Cerebellar cortex (tissue), 1 donor: ENCODE measurements at regions not wholly inside any gene's neighbourhood (a gene's known extent, or its start where the extent isn't known, plus 50 kb on each side); places are given as distances from the start of the nearest gene placed in this dataset.

Source experiments
- DNase-seq: peaks from one replicate; pipeline ENCODE4 v3.0.0-alpha.2; 2015; ENCODE audit warnings: low spot score

DNA sequence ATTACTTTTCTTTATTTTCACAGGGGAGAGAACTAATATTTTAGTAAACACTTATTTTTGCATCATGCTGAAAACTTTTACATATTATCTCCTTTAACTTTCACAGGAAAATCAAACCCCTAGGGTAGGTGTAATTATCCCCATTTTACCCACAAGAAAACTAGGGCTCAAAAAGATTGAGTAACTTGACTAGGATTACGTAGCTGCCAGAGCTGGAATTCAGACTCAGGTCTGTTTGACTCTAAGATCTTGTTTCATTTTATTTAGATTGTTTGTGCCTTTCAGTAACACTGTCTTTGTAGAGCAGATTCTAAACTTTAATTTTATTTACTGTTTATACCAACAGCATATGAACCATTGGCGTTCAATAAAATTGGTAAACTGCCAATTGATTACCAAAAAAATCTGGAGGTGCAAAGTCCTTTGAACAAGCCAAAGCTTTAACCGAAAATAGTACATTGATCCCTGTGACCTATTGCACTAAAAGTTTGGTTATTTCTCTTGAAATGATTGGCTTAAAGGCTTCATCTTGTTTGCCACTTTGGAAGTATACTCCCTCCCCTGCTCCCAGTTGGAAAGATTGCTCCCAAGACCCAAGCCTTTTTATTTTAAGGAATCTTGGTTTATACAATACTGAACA lies 71.0 kb upstream of the WDR26 start:
- DNase-seq = no peak

DNA sequence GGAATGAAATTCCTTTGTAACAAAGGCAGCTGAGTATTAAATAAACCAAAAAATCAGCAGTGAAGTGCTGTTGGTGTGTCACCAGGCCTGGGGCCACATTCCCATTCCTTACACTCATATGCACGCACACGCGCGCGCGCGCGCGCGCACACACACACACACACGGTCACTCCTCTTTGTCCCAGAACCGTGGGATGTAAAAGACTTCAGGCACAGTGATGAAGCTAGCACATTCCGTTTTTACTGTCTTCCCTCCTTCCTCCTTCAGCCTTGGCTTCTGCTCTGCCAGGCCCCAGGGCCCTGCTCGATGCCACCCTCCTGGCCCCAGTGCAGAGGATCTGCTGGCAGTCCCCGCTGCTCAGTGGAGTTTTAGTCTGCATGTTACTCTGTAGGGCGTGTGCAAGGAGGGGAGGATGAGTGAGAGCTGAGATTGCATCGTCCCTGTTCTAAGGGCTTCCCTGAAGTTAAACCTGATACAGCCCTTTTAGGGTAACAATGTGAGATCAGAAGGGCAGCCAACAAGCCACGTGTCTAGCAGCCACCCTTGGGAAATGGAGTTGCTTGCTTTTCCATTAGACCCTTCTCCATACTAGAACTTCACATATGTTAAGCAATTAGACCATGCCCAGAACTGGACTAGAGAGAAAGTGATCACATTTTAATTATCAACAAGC lies 71.7 kb upstream of the WDR26 start:
- no peak for DNase-seq

DNA sequence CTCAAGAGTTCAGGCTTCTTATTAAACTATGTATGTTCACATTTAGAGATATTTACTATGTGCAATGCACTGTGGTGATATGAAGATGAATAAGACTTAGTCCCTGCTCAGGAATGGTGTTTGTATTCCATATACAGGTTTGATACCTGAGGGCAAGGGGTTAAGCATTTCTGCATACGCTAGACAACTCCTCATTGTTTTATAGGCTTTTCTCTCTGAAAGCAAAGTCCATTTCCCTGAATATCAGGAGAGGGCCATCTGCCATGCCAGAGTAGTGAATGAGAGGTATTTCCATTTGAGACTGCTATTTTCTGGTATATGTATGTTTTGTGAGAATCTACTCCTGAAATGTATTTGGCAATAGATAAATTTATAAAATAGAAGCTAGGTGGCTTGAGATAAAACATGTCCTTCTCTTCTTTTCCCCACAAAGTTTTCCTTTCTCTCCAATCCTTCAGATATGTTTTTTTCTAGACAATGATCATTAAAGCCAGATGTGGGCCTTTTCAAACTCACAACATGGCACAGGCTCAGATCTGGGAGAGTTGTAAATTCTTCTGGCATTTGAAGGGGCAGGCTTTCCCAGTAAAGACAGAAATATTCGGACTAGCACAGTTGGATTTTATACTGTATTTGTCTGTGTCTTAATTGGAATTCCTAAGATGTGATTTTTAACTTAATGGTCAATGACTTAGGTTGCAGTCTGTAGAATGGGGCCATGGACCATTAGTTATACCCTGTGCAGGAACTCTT lies 73.3 kb upstream of the WDR26 start:
- no peak for DNase-seq

DNA sequence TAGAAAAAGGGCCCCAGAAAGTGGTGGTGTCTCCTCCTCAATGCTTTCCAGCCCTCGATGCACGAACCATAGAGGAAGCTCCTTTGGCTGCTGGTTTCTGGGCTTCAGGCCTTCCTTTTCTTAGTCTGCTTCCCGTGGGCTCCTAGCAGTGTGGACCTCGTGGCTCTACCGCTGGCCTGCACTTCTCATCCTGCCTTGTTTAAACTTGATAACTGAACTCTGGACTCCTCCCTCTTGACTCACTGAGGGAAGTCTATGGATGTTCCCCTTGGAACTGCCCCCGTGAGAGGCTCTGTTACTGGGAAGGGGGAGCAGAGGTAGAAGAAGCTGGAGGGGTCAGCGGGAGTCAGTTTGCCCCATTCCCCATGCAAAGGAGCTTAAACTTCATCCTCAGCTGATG lies 75.3 kb upstream of the WDR26 start:
- DNase-seq = no peak

DNA sequence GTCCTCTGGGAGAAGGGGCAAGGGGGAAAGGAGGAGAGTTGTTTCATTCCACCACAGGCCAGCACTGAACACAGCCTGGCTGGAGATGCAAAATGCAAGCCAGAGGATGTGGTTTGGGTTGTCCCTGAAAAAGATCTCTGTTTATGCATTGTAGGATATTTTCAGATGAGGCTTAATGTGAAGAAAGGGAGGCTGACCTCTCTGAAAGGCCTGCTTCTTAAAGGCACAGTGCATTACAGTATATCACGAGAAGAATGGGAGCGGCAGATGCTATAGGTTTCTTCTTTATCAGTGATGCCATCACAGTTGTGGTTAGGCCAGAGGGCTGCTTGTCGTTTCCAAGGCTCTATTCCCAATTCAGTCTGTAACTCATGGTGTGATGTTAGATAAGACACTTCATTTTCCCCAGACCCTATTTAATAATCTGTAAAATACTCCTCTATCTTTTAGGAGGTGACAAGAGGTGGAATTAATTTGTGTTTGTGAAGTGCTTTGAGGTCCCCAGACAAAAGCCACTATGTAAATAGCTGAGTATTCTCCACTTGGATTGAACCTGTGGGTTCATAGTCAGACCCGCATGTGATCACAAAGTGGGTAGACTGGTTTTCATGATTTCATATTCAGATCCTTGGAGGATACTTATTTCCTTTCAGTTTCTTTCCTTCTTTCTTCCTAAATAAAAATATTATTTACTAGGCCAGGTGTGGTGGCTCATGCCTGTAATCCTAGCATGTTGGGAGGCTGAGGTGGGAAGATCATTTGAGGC lies 76.5 kb upstream of the WDR26 start:
- DNase-seq = no peak

DNA sequence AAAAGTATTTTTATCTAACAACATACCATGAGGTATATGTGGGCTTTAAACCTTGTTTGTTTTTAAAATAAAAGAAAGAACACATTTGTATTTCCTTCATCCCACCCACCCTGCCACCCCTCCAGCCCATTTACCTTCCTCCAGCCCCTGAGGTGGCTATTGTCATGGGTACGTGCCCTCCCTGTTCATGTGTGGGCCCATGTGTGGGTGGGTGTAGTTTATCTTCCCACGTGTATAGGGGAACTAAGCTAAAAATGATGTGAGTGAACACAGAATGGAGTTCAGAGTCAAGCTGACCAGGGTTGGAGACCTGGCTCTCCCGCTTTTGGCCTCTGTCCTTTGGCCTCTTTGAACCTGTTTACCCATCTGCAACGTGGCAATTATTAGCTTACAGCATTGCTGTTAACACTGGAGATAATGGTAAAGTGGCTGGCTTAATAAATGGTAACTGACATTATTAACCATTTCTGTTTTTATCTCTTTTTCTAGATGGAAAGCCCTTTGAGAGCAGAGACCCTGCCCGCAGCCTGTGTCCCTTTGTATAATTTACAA lies 78.1 kb upstream of the WDR26 start:
- no peak for DNase-seq

DNA sequence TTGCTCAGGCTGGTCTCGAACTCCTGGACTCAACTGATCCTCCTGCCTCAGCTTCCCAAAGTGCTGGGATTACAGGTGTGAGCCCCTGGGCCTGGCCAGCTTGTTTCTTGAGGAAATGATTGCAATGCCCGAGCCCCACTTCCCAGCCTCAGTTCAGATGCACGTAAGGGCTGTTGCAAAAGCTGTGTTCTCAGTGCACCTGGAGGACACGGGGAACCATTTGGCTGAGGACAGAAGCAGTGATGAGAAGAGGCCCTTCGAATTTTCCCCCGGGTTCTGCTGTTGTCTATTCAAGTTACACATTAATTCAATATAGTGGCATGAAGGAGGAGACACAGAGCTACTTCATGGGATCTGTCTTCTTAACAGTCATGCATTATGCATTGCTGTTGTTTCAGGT lies 78.8 kb upstream of the WDR26 start:
- no peak for DNase-seq

DNA sequence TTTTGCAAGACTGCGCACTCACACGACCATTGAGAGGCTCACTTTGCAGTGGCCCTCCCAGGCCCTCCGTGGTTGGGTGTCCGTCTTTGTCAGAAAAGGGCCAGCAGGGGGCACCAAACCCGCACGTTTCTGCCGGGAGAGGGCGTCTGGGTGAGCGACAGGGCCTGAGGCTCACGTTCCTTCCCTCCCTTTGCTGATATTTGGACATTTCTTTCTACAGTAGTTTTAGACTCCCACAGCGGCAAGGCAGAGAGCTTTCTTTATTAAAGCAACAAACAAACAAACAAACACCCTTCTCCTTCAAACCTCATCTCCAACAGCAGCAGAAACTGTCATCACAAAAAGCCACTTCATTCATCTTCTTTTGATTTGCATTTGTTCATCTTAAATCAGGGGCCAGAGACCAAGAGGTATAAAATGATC lies 79.2 kb upstream of the WDR26 start:
- DNase-seq = peak; percentile 86

DNA sequence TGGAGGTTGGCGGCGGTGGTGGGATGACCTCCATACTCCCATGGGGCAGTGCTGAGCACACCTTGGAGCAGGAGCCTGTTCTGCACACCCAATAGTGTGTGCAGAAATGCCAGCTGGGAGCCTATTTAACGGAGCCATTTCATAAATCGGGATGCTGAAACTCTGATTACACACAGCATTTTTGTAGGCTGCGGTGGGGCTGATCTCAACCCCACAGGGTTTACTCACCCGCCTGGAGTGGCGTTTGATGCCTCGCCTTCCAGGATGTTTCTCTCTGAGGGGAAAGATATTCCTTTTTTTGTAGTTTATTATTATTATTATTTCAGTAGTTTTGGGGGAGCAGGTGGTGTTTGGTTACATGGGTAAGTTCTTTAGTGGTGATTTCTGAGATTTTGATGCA lies 82.6 kb upstream of the WDR26 start:
- DNase-seq = no peak

DNA sequence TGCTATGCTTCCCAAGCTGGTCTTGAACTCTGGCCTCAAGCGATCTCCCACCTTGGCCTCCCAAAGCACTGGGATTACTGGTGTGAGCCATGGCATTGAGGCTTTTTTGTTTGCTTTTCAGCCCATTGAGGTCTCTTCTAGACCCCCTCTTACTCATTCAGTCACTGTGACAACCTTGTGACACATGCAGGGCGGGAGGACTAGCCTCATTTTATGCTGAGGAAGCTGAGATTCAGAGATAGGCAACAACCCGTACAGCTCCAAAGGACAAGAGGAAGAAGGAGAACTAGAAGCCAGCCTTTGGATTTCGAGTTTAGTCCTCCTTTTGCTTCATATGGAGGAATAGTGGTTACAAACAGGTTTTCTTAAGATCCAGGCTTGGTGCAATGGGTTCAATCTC lies 83.9 kb upstream of the WDR26 start:
- no peak for DNase-seq

DNA sequence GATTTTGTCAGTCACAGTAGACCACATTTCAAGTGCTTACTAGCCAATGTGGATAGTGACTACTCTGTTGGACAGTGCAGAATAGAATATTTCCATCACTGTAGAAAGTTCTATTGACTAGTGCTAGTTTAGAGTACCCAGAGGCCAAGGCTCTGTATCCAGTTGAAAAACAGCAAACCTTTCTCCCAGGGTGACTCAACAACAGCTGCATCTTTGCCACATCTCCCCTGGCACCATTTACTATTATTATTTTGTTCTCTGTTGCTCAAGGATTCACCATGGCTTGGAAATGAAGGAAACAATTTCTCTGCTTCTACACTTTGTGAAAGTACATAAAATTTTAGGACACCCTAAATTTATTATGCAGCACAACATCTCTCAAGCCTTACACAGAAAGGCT lies 85.3 kb upstream of the WDR26 start:
- DNase-seq = no peak

DNA sequence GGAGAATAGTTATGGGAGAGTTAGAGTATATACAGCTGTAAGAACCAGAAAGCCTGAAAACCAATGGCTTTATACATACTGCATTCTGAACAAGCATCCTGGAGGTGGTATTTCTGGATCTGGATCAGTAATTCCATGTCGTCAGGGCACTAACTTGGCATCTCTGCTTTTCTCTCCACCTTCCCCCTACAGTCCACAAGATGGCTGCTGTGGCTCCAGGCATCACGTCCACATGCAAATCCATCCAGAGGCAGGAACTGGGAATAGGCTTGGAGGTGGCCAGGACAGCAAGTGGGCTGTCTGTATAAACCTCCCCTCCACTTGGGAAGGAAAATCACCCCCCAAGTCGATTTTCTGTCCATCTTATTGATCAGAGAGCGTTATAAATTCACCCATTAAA lies 86.2 kb upstream of the WDR26 start:
- DNase-seq = no peak

DNA sequence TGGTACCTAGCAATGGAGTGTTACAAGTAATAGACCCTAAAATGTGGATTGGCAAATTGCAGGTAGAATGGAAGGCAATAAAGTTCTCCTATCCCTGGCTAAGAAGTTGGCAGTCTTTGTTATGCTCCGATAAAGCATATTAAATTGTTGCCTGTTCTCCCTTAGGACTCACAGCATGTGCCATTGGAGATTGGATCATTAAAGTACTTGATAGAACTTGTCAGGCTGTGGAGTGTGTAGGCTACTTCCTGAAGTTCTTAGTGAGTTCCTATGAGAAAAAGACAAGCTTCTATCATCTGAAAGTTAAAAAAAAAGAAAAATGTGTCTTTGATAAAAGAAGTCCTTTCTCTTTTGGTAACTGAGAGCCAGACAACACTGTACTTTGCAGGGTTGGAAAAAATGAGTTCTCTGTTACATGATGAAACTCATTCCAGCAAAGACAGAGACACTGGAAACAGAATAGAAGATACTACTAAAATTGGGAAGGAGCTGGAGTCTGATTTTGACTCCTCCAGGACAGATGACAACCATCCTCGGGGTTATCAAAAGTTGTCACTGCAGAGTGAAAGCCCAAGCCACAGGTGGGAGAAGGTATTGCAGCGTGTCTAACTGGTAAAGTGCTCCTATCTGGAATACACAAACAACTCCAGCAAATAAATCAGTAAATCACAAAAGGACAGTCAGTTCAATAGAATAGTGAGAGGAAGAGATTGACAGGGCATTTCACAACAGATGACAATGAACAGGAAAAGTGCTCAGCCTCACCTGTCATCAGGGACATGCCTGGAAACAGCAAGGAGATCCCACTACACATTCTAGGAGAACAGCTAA lies 87.5 kb upstream of the WDR26 start:
- DNase-seq = no peak

DNA sequence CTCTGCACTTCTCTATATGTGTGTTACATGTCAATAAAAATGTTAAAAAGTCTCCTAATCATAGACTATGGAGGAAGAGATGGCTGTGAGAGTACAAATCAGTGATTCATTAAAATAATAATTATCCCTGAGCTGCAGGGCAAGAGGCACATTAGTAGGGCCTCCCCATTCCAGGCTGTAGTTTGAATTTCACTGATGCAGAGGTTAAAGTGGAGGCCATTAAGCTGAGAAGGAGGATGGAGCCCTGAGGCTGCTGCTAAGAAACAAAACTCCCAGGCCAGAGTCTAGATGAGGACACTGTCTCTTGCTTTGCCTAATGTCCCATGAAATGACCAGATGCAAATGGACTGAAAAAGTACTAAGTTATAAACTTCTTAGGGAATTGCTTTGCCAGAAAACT lies 89.1 kb upstream of the WDR26 start:
- DNase-seq = no peak

DNA sequence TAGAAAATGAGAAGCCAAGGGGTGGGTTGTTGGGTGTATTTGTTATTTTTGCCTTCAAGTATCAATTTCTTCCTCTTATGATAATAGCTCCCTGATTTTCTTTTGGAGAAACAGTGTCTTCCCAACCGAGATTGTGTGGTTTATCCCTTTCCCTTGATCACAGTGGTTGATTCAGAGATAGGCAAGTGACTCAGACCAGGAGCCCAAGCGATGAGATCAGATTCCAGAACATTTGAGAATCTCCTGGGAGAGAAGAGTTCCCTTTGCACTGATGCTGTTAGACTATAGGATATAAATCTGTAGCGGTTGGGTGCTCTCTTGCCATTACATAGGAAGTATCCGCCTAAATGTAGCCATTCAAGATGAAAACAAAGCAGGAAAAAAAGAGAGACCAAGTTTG lies 90.1 kb upstream of the WDR26 start:
- DNase-seq = no peak

DNA sequence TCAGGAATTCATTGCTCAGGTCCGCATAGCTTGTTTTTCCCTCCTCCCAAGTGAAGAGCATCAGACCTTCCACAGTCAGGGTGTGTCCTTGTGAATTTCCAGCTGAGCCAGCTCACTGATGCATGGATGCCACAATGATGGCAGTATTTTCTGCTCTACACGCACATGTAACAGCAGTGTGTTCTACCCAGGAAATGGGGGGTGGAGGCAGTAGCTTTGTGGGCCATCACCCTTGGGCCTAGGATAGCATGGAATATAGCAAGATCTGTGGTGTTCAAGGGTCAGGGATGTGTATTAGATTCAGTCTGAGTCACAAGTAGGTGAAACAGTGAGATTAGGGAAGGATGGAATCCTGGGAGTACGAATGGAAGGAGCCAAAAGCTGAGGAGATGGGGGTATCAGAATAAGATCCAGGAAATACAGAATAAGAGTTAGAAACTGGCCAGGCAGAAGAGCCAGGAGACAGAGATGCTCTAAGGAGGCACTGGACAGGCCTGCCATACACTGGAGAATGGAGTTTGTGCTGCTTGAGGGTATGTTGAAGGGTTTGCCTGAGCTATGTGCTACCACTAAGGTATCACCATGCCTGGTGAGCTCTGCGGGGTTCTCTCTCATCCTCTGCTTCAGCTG lies 90.6 kb upstream of the CNIH3 start:
- DNase-seq = no peak

DNA sequence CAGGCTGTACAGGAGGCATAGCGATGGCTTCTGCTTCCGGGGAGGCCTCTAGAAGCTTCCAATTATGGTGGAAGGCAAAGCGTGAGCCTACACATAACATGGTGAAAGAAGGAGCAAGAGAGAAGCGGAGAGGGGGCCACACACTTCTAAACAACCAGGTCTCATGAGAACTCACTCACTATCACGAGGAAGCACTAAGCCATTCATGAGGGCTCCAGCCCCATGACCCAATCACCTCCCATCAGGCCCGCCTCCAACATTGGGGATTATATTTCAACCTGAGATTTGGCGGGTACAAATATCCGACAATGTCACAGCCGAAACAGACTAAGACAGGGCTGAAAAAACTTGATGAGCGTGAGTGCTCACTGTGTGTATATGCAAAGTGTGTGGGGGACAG lies 89.3 kb upstream of the CNIH3 start:
- DNase-seq = no peak

DNA sequence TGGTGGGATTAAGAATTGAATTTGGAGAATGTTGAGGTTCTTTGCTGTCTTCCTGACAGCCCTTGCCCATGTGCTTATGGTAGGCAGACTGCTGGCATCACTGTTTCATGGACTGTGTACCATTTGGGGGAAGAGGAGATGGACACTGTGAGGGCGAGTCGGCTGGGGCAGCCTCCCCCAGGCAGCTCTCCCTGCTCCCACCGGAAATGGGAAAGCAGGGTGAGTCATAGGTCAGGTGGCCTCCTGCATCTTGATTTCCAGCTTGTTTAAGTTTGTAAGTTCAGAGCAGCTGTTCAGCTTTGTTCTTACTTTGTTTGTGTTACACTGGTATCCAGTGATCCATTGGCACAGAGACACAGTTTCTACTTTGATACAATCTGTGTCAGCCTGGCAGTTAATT lies 87.2 kb upstream of the CNIH3 start:
- no peak for DNase-seq

DNA sequence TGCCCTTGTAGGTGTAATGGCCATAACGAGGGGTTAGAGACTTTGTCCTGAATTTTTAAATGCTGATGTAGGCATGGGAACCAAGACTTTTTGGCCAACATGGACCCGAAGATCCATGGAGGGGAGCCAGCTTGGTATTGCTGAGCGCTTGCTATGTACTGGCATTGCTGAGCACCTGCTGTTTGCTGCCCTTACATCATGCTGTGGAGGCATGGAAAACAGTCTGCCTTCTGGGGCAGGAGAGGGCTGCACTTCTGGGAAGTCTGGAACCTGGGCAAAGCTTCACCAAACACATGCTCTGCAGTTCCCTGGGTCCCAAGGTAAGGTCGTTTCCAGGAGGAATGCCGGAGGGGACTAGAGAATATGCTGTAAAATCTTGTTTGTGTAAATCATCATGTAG lies 86.3 kb upstream of the CNIH3 start:
- no peak for DNase-seq

DNA sequence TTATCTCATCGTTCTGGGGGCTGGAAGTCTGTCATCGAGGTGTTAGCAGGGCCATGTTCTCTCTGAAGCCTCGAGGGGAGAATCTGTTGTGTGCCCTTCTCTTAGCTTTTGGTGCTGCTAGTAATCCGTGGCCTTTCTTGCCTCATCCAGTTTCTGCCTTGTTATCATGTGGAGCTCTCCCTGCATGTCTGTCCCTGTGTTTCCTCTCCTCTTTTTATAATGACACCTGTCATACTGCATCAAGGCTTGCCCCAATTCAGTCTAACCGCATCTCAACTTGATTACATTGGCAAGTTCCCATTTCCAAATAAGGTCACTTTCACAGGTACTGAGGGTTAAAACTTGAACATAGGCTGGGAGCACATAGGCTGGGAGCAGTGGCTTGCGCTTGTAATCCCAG lies 82.6 kb upstream of the CNIH3 start:
- no peak for DNase-seq

DNA sequence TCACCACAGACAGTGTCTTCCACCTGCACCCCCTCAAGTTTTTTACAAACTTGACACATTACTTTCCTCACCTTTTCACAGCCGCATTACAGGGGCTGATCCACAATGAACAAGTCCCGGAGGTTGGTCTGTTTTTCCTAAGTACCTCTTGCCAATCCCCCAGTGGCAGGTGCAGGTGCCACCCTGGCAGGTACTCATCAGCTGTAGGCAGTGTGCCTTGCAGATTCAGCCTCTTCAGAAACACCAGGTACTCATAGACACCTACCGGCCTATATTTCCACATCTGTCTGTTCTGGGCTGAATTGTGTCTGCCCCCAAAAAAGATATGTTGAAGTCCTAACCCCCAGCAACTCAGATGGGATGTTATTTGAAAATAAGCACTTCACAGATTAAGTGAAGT lies 81.4 kb upstream of the CNIH3 start:
- DNase-seq = no peak
